ENCODE measurements at regions not wholly inside any gene's neighbourhood (a gene's known extent, or its start where the extent isn't known, plus 50 kb on each side); places are given as distances from the start of the nearest gene placed in this dataset.

DNA sequence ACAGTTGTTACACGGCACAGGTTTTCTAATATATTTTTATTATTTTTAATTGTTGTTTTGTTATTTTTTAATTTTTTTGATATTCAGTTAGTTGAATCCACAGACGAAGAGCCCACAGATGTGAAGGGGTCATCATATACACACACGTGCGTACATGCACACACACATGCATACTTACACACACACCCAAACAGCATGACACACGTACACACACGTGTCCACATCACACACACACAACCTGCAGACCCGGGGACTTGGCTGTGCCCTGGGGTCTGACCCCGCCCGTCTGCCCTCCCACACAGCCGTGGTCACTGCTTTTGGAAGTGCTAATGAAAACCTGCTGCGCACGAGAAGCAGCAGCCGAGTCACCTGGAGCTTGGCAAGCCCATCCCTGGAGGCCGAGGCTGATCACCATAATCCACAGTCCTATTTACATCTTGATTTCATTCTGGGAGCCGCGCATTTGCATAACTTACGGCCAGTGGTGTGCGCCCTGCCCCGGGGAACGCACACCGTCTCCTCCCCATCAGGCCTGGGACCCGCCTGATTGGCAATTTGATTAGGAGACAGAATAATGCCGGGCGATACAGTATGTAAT, 110.3 kb downstream of the BRD1 start:
- intact Hi-C loops (cut with DNase I), result loop anchor here in 1 of 4 donors (10.0 kb wide), 1 partner anchor 63 kb away; no protein-coding TSS in a partner anchor
- DNase-seq, result no peak
- Histone ChIP-seq H3K27ac (no peak overlapping the region), H3K4me1 (ENCODE audit: insufficient read depth) (no peaks in the 10 kb centered on the region), H3K27me3 (no peaks in the 10 kb centered on the region), H3K9me3 (no peaks in the 10 kb centered on the region), H3K4me3 (no peak overlapping the region), H3K36me3 (no peaks in the 10 kb centered on the region)
- TF ChIP-seq CTCF (IDR thresholded peaks at IDR 0.05) (no peak), POLR2A (IDR thresholded peaks at IDR 0.05) (no peak), EP300 (IDR thresholded peaks at IDR 0.05) (no peak)
- WGBS, 3 donors, result 57 to 69% (median 67%) methylated on average over 24 of the region's 24 CpGs

- Histone ChIP-seq H3K27ac (no peak overlapping the region), H3K4me3 (no peak overlapping the region), H3K4me1 (ENCODE audit: insufficient read depth) (no peaks in the 10 kb centered on the region), H3K27me3 (no peaks in the 10 kb centered on the region), H3K36me3 (no peaks in the 10 kb centered on the region), H3K9me3 (no peaks in the 10 kb centered on the region)
- intact Hi-C loops (cut with DNase I), result loop anchor here in 1 of 4 donors (10.0 kb wide), 1 partner anchor 62 kb away; no protein-coding TSS in a partner anchor
- DNase-seq, result no peak
- no peak for TF ChIP-seq EP300 (IDR thresholded peaks at IDR 0.05)
- no peak for TF ChIP-seq CTCF (IDR thresholded peaks at IDR 0.05)
- TF ChIP-seq POLR2A (IDR thresholded peaks at IDR 0.05), result no peak
- 49 to 53% (median 52%) methylated on average over 12 of the region's 12 CpGs for WGBS, 3 donors
Observed at GRCh38 chr22:49716441-49716840, 111.2 kb downstream of the BRD1 start.

DNA sequence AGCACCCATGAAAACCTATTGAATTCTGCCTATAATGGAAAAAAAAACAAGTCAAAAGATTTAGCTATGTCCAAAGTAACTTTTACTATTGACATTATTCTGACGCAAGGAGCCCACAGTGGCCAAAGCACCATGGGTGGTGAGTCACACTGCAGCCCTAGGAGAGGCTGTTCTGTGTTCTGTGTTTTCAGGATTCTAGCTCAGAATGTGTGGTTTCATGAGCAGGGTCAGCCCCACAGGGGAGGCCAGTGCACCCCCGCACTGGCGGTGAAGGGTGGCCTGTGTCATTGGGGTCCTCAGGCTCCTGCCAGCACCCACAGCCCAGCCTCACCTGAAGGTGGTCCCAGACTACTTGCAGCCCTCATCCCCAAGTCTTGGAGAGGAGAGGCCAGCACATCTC, 112.2 kb downstream of the BRD1 start:
- Histone ChIP-seq H3K9me3 (no peaks in the 10 kb centered on the region), H3K4me3 (no peak overlapping the region), H3K4me1 (ENCODE audit: insufficient read depth) (no peaks in the 10 kb centered on the region), H3K36me3 (no peaks in the 10 kb centered on the region), H3K27me3 (no peaks in the 10 kb centered on the region), H3K27ac (no peak overlapping the region)
- intact Hi-C loops (cut with DNase I), result loop anchor here in 1 of 4 donors (10.0 kb wide), 1 partner anchor 61 kb away; no protein-coding TSS in a partner anchor
- DNase-seq, result no peak
- TF ChIP-seq EP300 (IDR thresholded peaks at IDR 0.05), result no peak
- TF ChIP-seq POLR2A (IDR thresholded peaks at IDR 0.05), result no peak
- no peak for TF ChIP-seq CTCF (IDR thresholded peaks at IDR 0.05)
- 77 to 89% (median 82%) methylated on average over 3 of the region's 3 CpGs for WGBS, 3 donors

GRCh38 chr22:49713003-49713402, 114.7 kb downstream of the BRD1 start:
- H3K9me3 ChIP-seq, result no peaks in the 10 kb centered on the region
- H3K4me3 ChIP-seq, result no peak overlapping the region
- DNase-seq, result no peak
- H3K27me3 ChIP-seq, result no peaks in the 10 kb centered on the region
- WGBS, 3 donors, result 63 to 73% (median 69%) methylated on average over 15 of the region's 15 CpGs
- no peaks in the 10 kb centered on the region for H3K4me1 ChIP-seq (ENCODE audit: insufficient read depth)
- intact Hi-C loops (cut with DNase I), result loop anchor here in 1 of 4 donors (10.0 kb wide), 1 partner anchor 58 kb away; no protein-coding TSS in a partner anchor
- no peaks in the 10 kb centered on the region for H3K36me3 ChIP-seq
- H3K27ac ChIP-seq, result no peak overlapping the region
- TF ChIP-seq POLR2A (IDR thresholded peaks at IDR 0.05) (no peak), EP300 (IDR thresholded peaks at IDR 0.05) (no peak), CTCF (IDR thresholded peaks at IDR 0.05) (no peak)
